Spleen (tissue), 7 donors: ENCODE measurements at regions not wholly inside any gene's neighbourhood (a gene's known extent, or its start where the extent isn't known, plus 50 kb on each side); places are given as distances from the start of the nearest gene placed in this dataset.

Experiments used
- POLR2A ChIP-seq, 3 donors: fragments of 450-650 bp; IDR thresholded peaks; one replicate each; pipeline ENCODE4 v1.5.1; 2017; ENCODE audit warnings: antibody characterized with exemption in 3 of 3, mild to moderate bottlenecking in 1 of 3
- POLR2AphosphoS5 ChIP-seq, 3 donors: sonication (generic); formaldehyde crosslinking; IDR thresholded peaks; one replicate each; pipeline ENCODE4 v1.5.1; 2017; ENCODE audit warnings: antibody characterized with exemption in 3 of 3
- TF ChIP-seq, protein P1 (sequence below), 11 experiments: fragments of 200-600 bp in 7 of 11; fragments of 450-650 bp in 4 of 11; sonication (generic) in 4 of 11; IDR thresholded peaks in 8 of 11; conservative IDR thresholded peaks in 3 of 11; 1 replicate in 7 of 11; 2 replicates in 4 of 11; pipeline versions ENCODE4 v1.4.0 to v1.8.0; 2016 to 2021; ENCODE audit warnings: antibody characterized with exemption in 11 of 11, inconsistent platforms in 4 of 11, mild to moderate bottlenecking in 1 of 11
- donor health status: DM: no; HTN: no; CAD: no; lungs with moderate emphysema.
- donor health status: DM: no; HTN: no; CAD: no.
- donor health status: DM: no; HTN: no; CAD: no.

- TF ChIP-seq, protein P1, sequence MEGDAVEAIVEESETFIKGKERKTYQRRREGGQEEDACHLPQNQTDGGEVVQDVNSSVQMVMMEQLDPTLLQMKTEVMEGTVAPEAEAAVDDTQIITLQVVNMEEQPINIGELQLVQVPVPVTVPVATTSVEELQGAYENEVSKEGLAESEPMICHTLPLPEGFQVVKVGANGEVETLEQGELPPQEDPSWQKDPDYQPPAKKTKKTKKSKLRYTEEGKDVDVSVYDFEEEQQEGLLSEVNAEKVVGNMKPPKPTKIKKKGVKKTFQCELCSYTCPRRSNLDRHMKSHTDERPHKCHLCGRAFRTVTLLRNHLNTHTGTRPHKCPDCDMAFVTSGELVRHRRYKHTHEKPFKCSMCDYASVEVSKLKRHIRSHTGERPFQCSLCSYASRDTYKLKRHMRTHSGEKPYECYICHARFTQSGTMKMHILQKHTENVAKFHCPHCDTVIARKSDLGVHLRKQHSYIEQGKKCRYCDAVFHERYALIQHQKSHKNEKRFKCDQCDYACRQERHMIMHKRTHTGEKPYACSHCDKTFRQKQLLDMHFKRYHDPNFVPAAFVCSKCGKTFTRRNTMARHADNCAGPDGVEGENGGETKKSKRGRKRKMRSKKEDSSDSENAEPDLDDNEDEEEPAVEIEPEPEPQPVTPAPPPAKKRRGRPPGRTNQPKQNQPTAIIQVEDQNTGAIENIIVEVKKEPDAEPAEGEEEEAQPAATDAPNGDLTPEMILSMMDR (IDR thresholded peaks at IDR 0.05 in 8 of 11, conservative IDR thresholded peaks at IDR 0.05 in 3 of 11) = no peak
- TF ChIP-seq POLR2A (IDR thresholded peaks at IDR 0.05) = no peak
- no peak for TF ChIP-seq POLR2AphosphoS5 (IDR thresholded peaks at IDR 0.05)
These were observed 431.7 kb upstream of the NR2F2 start for GRCh38 chr15:95898761-95899160.
